H9 (cell line): ENCODE measurements at regions not wholly inside any gene's neighbourhood (a gene's known extent, or its start where the extent isn't known, plus 50 kb on each side); places are given as distances from the start of the nearest gene placed in this dataset.

Experiments used
- DNase-seq: peaks from one replicate; pipeline ENCODE4 v3.0.0-alpha.2; 2017
- H2AFZ ChIP-seq: one replicate; pipeline ENCODE4 v1.6.1; 2013; ENCODE audit warnings: mild to moderate bottlenecking, low read length, control low read depth, moderate library complexity
- H2AK5ac ChIP-seq: 2 replicates; pipeline ENCODE4 v1.6.1; 2013; ENCODE audit warnings: low read length, control low read depth, mixed read lengths; ENCODE audit not compliant: insufficient read length
- H2BK120ac ChIP-seq: one replicate; pipeline ENCODE4 v1.6.1; 2013; ENCODE audit warnings: low read depth, mild to moderate bottlenecking, low read length, control low read depth, inconsistent platforms; ENCODE audit not compliant: poor library complexity, severe bottlenecking
- H2BK12ac ChIP-seq: 2 replicates; pipeline ENCODE4 v1.6.1; 2013; ENCODE audit warnings: low read length, control low read depth, mixed read lengths, low read depth; ENCODE audit not compliant: insufficient read length
- H2BK15ac ChIP-seq: 2 replicates; pipeline ENCODE4 v1.6.1; 2013; ENCODE audit warnings: low read depth, low read length, control low read depth
- H2BK20ac ChIP-seq: one replicate; pipeline ENCODE4 v1.6.1; 2013; ENCODE audit warnings: low read depth, mild to moderate bottlenecking, low read length, control low read depth, inconsistent platforms; ENCODE audit not compliant: poor library complexity, severe bottlenecking
- H2BK5ac ChIP-seq: 2 replicates; pipeline ENCODE4 v1.6.1; 2013; ENCODE audit warnings: low read length, control low read depth, mixed read lengths; ENCODE audit not compliant: insufficient read length
- H3K14ac ChIP-seq: 2 replicates; pipeline ENCODE4 v1.6.1; 2013; ENCODE audit warnings: low read length, control low read depth; ENCODE audit not compliant: insufficient read depth
- H3K18ac ChIP-seq: 2 replicates; pipeline ENCODE4 v1.6.1; 2013; ENCODE audit warnings: low read depth, mild to moderate bottlenecking, mixed read lengths, low read length, control low read depth; ENCODE audit not compliant: insufficient read length
- H3K23ac ChIP-seq: 2 replicates; pipeline ENCODE4 v1.6.1; 2013; ENCODE audit warnings: low read length, control low read depth, mixed read lengths, low read depth; ENCODE audit not compliant: insufficient read length
- H3K23me2 ChIP-seq: 2 replicates; pipeline ENCODE4 v1.6.1; 2013; ENCODE audit warnings: low read depth, mild to moderate bottlenecking, mixed read lengths, low read length, control low read depth; ENCODE audit not compliant: insufficient read length, poor library complexity, severe bottlenecking
- H3K27ac ChIP-seq: 2 replicates; pipeline ENCODE4 v1.5.1; 2013; ENCODE audit warnings: low read length, control low read depth, mixed read lengths, low read depth; ENCODE audit not compliant: insufficient read length
- H3K27me3 ChIP-seq: 2 replicates; pipeline ENCODE4 v1.6.1; 2013; ENCODE audit warnings: low read length, control low read depth, inconsistent platforms; ENCODE audit not compliant: insufficient read depth
- H3K4ac ChIP-seq: 2 replicates; pipeline ENCODE4 v1.6.1; 2013; ENCODE audit warnings: low read depth, mild to moderate bottlenecking, control low read depth, inconsistent platforms, low read length, moderate library complexity
- H3K4me1 ChIP-seq: 2 replicates; pipeline ENCODE4 v1.6.1; 2013; ENCODE audit warnings: low read length, control low read depth, inconsistent platforms; ENCODE audit not compliant: insufficient read depth
- H3K4me2 ChIP-seq: 2 replicates; pipeline ENCODE4 v1.6.1; 2013; ENCODE audit warnings: low read length, control low read depth, mixed read lengths; ENCODE audit not compliant: insufficient read length, insufficient read depth
- H3K56ac ChIP-seq: 2 replicates; pipeline ENCODE4 v1.6.1; 2013; ENCODE audit warnings: low read depth, mild to moderate bottlenecking, mixed read lengths, low read length, control low read depth; ENCODE audit not compliant: insufficient read length
- H3K79me1 ChIP-seq: 2 replicates; pipeline ENCODE4 v1.6.1; 2013; ENCODE audit warnings: low read depth, mild to moderate bottlenecking, moderate library complexity, low read length, control low read depth, inconsistent platforms; ENCODE audit not compliant: insufficient read depth, poor library complexity, severe bottlenecking
- H3K79me2 ChIP-seq: 2 replicates; pipeline ENCODE4 v1.6.1; 2013; ENCODE audit warnings: low read length, control low read depth, inconsistent platforms; ENCODE audit not compliant: insufficient read depth
- H3K9ac ChIP-seq: 2 replicates; pipeline ENCODE4 v1.6.1; 2013; ENCODE audit warnings: low read length, control low read depth, mixed read lengths; ENCODE audit not compliant: insufficient read length; ENCODE audit errors: extremely low read depth
- H3K9me3 ChIP-seq: one replicate; pipeline ENCODE4 v1.6.1; 2013; ENCODE audit warnings: low read depth, low read length, inconsistent platforms; ENCODE audit not compliant: control insufficient read depth
- H3T11ph ChIP-seq: one replicate; pipeline ENCODE4 v1.6.1; 2013; ENCODE audit warnings: mild to moderate bottlenecking, low read length, control low read depth, inconsistent platforms
- H4K20me1 ChIP-seq: one replicate; pipeline ENCODE4 v1.6.1; 2013; ENCODE audit not compliant: control insufficient read depth, insufficient read length, insufficient read depth
- H4K5ac ChIP-seq: 2 replicates; pipeline ENCODE4 v1.6.1; 2013; ENCODE audit warnings: low read depth, mild to moderate bottlenecking, mixed read lengths, low read length, control low read depth; ENCODE audit not compliant: insufficient read length
- H4K8ac ChIP-seq: replicated peaks from 2 replicates; pipeline ENCODE4 v1.6.1; 2013; ENCODE audit warnings: low read length, control low read depth, mixed read lengths, low read depth; ENCODE audit not compliant: insufficient read length
- H4K91ac ChIP-seq: 2 replicates; pipeline ENCODE4 v1.6.1; 2013; ENCODE audit warnings: low read depth, mild to moderate bottlenecking, moderate library complexity, mixed read lengths, low read length, control low read depth; ENCODE audit not compliant: insufficient read length
- H3K27ac Mint-ChIP-seq, 3 experiments: 2 replicates in 2 of 3; 3 replicates in 1 of 3; pipeline ENCODE4 v1.8.0; 2020 to 2021; ENCODE audit warnings: mixed read lengths in 3 of 3, mild to moderate bottlenecking in 1 of 3, moderate library complexity in 1 of 3
- H3K27me3 Mint-ChIP-seq: 2 replicates; pipeline ENCODE4 v1.8.0; 2021; ENCODE audit warnings: low read depth, mild to moderate bottlenecking, moderate library complexity, mixed read lengths
- H3K36me3 Mint-ChIP-seq, 3 experiments: 2 replicates in 2 of 3; 3 replicates in 1 of 3; pipeline ENCODE4 v1.8.0; 2020 to 2021; ENCODE audit warnings: low read depth in 3 of 3, mixed read lengths in 3 of 3; ENCODE audit not compliant: insufficient read depth in 1 of 3
- H3K4me1 Mint-ChIP-seq, 2 experiments: 2 replicates each; pipeline ENCODE4 v1.8.0; 2020; ENCODE audit warnings: mixed read lengths in 2 of 2
- H3K4me3 Mint-ChIP-seq, 2 experiments: 2 replicates in 1 of 2; 3 replicates in 1 of 2; pipeline ENCODE4 v1.8.0; 2020 to 2021; ENCODE audit warnings: mild to moderate bottlenecking in 2 of 2, mixed read lengths in 2 of 2, moderate library complexity in 1 of 2
- H3K9me3 Mint-ChIP-seq, 2 experiments: 2 replicates in 1 of 2; 3 replicates in 1 of 2; pipeline ENCODE4 v1.8.0; 2020; ENCODE audit warnings: mild to moderate bottlenecking in 2 of 2, mixed read lengths in 2 of 2, moderate library complexity in 1 of 2
- WGBS: extraction: QIAGEN DNeasy Blood & Tissue Kit; methylation state at CpG from one replicate; pipeline ENCODE4 v1.1.7; 2013; ENCODE audit warnings: missing lambda C conversion rate, low lambda C conversion rate, mixed read lengths; ENCODE audit not compliant: insufficient read length; ENCODE audit errors: extremely low coverage; 5-methylcytosine and 5-hydroxymethylcytosine counted together
- TF ChIP-seq, protein P1 (sequence below): fragments of 200-600 bp; sonication (generic); conservative IDR thresholded peaks from 3 replicates; pipeline ENCODE4 v1.8.0; 2021; ENCODE audit warnings: antibody characterized with exemption, mild to moderate bottlenecking

DNA sequence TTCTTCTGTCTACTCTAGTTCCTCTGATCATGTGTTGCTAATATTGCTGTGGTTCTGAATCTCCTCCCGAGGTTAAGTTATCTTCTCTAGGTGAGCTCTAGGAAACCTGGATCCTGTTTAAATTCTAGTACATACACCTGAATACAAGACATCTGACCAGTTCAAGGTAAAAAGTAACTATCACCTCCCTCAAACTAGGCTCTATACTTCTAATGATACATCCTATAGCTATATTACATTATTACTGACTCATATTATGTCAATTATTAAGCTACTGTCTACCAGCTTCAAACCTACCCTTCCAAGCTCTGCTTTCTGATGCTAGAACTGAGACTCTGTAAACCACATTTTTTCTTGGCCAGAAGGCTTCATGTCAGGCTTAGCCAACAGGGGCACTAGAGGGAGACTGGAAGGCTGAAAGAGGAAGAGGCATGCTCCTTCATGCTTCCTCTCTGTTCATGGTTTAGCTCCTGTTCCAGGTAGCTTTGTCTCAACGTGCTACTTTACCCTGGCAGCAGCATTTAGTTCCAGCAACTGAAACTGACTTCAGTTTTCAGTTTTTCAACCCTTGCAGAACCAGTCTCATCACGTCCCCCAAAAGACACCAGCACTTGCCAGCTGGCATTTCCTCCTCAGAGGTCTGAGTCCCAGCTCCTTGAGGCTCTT, 148.4 kb upstream of the TOP1 start:
- H4K8ac ChIP-seq = no peak overlapping the region
- Mint-ChIP-seq H3K4me1 (peaks cover 0 to 3% of the 10 kb centered on the region in 2 experiments; a peak in 1 of 4 replicates), H3K36me3 (peaks cover 0 to 6% (median 0%) of the 10 kb centered on the region in 3 experiments; a peak in 2 of 7 replicates), H3K27me3 (peaks cover 7% of the 10 kb centered on the region), H3K9me3 (peaks cover 12 to 15% of the 10 kb centered on the region in 2 experiments), H3K4me3 (no peak overlapping the region), H3K27ac (no peak overlapping the region)
- H3K27me3 ChIP-seq = no peaks in the 10 kb centered on the region
- no peak overlapping the region for H3K14ac ChIP-seq
- no peak overlapping the region for H2AFZ ChIP-seq
- no peak overlapping the region for H3T11ph ChIP-seq
- H4K5ac ChIP-seq = no peak overlapping the region
- DNase-seq = no peak
- H3K79me1 ChIP-seq = no peaks in the 10 kb centered on the region
- H3K23me2 ChIP-seq = no peaks in the 10 kb centered on the region
- TF ChIP-seq, protein P1, sequence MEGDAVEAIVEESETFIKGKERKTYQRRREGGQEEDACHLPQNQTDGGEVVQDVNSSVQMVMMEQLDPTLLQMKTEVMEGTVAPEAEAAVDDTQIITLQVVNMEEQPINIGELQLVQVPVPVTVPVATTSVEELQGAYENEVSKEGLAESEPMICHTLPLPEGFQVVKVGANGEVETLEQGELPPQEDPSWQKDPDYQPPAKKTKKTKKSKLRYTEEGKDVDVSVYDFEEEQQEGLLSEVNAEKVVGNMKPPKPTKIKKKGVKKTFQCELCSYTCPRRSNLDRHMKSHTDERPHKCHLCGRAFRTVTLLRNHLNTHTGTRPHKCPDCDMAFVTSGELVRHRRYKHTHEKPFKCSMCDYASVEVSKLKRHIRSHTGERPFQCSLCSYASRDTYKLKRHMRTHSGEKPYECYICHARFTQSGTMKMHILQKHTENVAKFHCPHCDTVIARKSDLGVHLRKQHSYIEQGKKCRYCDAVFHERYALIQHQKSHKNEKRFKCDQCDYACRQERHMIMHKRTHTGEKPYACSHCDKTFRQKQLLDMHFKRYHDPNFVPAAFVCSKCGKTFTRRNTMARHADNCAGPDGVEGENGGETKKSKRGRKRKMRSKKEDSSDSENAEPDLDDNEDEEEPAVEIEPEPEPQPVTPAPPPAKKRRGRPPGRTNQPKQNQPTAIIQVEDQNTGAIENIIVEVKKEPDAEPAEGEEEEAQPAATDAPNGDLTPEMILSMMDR = no peak; the same call in 1 of the 3 replicates
- no peak overlapping the region for H2BK120ac ChIP-seq
- H3K27ac ChIP-seq = no peak overlapping the region
- no peak overlapping the region for H3K4me2 ChIP-seq
- H2BK20ac ChIP-seq = no peak overlapping the region
- WGBS = no CpG with 5 or more reads among the region's 3 CpGs
- no peak overlapping the region for H3K4ac ChIP-seq
- no peak overlapping the region for H2BK12ac ChIP-seq
- H3K9me3 ChIP-seq = no peaks in the 10 kb centered on the region
- no peak overlapping the region for H4K91ac ChIP-seq
- H3K79me2 ChIP-seq = no peaks in the 10 kb centered on the region
- no peak overlapping the region for H3K18ac ChIP-seq
- H3K9ac ChIP-seq = no peak overlapping the region
- H3K4me1 ChIP-seq = no peaks in the 10 kb centered on the region
- no peak overlapping the region for H2AK5ac ChIP-seq
- H4K20me1 ChIP-seq = no peaks in the 10 kb centered on the region
- H2BK5ac ChIP-seq = no peak overlapping the region
- no peak overlapping the region for H3K56ac ChIP-seq
- no peak overlapping the region for H3K23ac ChIP-seq
- no peak overlapping the region for H2BK15ac ChIP-seq
